GM19438 (cell line): ENCODE measurements at regions not wholly inside any gene's neighbourhood (a gene's known extent, or its start where the extent isn't known, plus 50 kb on each side); places are given as distances from the start of the nearest gene placed in this dataset.

Source experiments
- ATAC-seq: cut with Tn5 transposase; IDR thresholded peaks from one replicate; pipeline ENCODE4 v1.9.1; 2021; ENCODE audit warnings: low read depth; ENCODE audit not compliant: unreplicated experiment

DNA sequence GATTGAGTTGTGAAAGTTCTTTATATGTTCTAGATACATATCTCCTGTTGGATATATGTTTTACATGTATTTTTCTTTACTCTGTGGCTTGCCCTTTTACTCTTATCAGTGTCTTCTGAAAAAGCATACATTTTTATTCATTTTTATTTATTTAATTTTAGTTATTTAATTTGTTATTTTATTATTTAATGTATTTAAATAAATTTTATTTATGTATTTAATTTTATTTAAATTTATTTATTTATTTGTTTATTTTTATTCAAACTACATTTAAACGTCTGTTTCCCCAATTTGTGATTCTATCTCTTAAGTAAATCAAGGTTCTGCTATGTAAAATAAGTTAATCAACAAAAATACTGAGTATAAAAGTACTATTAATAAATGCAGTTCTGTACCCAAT, 279.1 kb upstream of the AKR1E2 start:
- no peak for ATAC-seq

DNA sequence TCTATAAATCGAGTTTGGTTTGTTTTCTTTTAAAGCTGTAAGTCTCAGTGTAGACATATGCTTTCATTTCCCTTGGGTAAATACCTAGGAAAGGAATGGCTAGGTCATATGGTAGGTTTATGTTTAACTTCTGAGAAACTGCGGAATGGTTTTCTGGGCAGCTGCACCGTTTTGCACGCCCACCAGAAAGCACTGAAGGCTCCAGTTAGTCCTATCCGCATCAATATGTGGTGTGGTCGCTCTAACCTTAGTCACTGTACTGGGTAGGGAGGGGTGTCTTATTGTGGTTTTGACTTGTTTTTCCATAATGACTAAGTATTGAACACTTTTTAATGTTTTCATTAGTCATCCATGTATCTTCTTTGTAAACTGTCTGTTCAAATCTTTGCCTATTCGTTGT, 279.5 kb upstream of the AKR1E2 start:
- ATAC-seq = no peak

DNA sequence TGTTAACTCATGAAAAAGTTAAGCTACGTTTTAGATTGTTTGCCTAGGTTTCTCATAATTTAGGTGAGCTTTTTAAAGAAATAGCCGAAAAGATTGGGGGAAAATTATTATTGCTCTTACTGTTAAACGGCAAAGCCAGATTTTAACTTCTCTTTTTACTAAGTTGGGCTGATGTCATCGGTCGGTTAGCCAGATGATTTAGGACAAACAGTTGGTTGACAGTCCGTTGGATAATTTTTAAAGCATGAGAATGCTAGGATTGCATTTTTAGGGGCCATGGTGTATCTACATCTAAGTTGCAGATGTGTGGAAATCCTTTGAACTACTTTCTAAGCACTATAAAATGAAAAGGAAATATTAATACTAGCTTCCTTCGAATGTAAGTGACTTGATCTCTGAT, 280.9 kb upstream of the AKR1E2 start:
- no peak for ATAC-seq

DNA sequence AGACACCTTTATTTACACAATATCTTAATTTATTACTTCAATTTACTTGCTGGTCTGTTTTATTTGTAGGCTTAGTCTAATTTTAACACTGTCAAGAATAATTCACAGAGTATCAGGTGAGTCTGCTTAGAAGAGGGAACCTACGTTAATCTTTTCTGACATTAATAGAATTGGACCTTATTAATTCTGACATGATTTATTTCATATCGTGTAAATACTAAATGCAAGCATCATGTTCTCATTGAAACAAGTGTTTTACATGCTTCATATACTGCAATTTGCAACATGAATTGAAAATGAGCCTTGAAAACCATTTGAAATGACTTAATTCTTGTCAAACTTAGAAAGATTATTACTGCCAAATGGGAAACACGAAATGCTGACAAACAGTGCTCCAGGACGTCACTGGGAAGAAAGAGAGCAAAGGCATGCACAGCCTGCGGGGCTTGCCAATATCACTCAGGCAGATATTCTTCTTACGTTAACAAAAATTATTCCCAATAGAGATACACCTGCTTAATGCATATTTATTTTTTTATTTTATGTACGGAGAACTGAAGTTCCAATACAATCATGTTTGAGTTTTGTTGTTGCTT, 282.0 kb upstream of the AKR1E2 start:
- ATAC-seq = no peak

GRCh38 chr10:4541292-4541691, 284.7 kb upstream of the AKR1E2 start:
- ATAC-seq = no peak

- no peak for ATAC-seq
These were observed 288.0 kb upstream of the AKR1E2 start for GRCh38 chr10:4538016-4538415.

DNA sequence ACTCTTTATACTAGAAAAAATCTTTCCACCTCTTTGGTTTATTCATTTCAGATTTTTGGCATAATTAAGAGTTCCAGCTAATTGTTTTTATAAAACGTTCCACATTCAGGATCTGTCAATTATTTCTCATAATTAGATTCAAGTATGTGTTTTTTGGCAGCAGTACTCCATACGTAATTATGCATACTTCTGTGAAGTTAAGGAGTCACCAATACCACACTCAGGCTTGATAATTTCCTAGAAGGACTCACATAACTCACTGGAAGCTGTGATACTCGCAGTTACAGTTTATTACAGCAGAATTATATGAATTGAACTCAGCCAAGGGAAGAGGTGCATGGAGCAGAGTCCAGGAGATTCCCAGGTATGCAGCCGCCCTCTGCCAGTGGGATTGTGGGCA, 290.5 kb upstream of the AKR1E2 start:
- no peak for ATAC-seq

- no peak for ATAC-seq
These were observed 292.4 kb upstream of the AKR1E2 start for GRCh38 chr10:4533621-4534020.

DNA sequence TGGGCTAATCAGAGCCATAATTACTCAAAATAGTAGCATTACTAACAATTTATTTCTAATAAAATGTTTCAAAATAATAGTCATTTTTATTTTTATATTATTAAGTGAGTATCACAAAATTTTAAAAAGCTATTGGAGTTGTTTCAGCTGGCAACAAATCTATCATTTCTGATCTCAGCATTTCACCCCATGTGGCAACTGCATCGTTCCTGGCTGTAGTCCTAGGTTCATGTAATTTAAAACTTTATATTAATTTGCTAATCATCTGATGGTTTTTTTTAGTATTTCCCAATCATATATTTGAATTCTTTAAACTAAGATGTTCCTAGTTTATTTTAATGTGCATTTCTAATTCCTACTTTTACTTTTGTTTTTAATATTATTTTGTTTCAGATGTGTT, 293.0 kb upstream of the AKR1E2 start:
- ATAC-seq = no peak

DNA sequence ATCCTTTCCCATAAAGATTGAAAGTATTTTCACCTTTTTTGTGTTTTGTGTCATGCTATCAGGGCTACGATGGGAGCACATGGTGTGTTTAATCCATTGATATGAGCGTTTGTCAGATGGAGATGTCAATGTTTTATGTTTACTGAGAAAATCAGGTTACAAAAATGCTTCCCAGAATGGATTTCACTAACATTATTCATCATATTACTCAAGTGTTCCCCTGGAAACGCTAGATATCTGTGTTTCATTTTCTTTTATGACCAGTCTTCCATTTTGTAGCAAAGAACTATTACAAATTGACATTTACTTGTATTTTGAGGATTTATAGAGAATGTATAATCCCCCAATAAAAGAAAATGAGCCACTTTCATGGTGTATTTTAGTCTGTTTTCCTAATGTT, 293.5 kb upstream of the AKR1E2 start:
- no peak for ATAC-seq

- ATAC-seq = no peak
These were observed 294.0 kb upstream of the AKR1E2 start for GRCh38 chr10:4532011-4532410.

- no peak for ATAC-seq
These were observed 296.7 kb upstream of the AKR1E2 start for GRCh38 chr10:4529266-4529665.

GRCh38 chr10:4527281-4527970, 298.6 kb upstream of the AKR1E2 start:
- no peak for ATAC-seq

DNA sequence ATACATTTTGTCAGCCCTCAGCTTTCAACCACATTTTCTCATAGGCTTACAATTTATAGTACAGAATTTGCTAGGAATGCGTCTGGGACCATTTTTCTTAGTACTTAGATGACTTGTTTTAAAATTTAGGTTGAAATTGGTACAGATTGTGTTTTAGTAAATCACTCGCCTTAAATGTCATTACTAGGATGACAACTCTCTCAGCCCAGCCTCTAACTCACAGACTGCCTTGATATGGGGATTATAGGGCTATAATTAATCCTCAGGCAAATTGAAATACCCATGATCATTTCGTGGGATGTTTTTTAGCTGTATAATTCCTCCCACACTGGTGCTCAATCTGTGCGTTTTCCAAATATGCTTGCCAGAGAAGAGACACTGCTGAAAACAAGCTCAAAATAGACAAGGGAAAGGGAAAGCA, 299.7 kb upstream of the AKR1E2 start:
- ATAC-seq = no peak

GRCh38 chr10:4525103-4525502, 300.9 kb upstream of the AKR1E2 start:
- ATAC-seq = no peak

- peak; percentile 85 for ATAC-seq
These were observed 303.6 kb upstream of the AKR1E2 start for GRCh38 chr10:4522296-4523000.

DNA sequence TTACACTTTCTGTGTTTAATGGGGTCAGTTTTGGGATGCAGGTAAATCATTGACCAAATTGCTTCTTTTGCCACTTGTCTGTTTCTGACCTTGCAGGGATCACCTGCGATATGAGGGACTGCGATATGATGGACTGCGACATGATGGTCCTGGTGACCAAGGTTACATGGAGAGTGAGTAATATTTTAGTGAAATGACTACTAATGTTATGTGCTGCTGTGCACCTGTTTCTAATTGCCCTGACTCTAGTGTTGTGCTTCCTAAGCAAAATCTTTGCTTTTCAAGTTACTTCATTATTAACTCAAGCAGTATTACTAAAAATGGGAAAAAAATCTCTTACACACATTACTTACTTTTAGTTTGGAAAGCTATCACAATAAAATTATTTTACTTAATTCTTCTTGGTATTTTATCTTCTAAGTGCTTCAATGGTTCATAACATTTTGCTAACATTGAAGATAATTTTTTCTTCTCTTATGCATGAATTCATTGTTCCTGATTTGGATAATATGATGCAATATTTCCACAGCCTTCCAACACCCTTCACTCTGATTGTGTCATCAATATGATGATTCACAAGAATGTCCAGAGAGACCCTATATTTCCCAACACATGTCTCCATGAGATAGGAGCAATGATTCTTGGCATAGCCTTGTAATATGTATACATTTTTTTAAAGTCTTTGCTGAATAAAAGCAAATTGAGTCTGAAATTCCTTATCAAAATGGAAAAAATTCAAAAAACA, 306.2 kb upstream of the AKR1E2 start:
- no peak for ATAC-seq

DNA sequence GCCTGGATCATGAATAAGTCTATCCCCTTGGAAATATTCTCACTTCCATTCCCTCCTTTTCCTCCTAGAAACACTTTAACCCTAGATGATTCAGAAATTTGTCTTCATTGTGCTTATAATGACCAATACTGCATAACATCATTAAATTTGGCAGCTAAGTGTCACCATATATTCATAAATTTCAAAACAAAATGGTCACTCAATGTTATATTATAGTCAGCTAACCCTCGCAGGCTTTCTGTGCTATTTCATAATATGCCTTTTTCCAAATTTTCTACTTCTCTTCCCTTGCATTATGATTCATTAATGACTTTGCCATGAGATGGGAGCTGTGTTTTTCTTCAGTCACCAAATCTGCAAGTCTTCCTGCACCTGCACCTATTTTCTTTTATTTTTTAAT, 308.3 kb upstream of the AKR1E2 start:
- no peak for ATAC-seq

DNA sequence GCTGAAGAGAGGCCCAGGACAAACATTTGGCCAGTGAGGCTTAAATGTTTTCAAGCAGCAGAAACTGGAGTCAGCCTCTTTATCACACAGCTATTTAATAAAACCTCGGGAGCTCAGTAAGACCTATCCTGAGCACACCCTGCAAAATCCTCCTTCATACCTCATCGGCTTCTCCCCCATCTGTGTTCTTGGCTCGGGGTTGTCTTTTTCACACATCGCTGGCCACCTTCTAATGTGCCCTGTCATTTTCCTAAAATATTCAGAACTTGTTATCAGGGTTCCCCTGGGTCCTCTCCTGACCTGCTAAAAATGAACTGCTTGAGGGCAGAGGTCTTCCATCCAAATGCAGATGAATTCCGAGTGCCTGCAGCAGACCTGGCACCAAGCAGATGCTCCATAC, 310.3 kb upstream of the AKR1E2 start:
- ATAC-seq = no peak

- peak; percentile 59 for ATAC-seq
These were observed 311.4 kb upstream of the AKR1E2 start for GRCh38 chr10:4514445-4515108.
